Posterior vena cava (tissue), 2 donors: ENCODE measurements at regions not wholly inside any gene's neighbourhood (a gene's known extent, or its start where the extent isn't known, plus 50 kb on each side); places are given as distances from the start of the nearest gene placed in this dataset.
"Not testable (repeated sequence)": the region's sequence is repeated elsewhere in the genome, so short reads cannot be mapped to it uniquely, and the experiment has no call there.

Experiments
- DNase-seq: peaks from one replicate; pipeline ENCODE4 v3.0.0-alpha.2; 2020; ENCODE audit warnings: low spot score
- intact Hi-C, 2 donors: fragments of 100-400 bp; cut with DNase I; formaldehyde crosslinking; loops; one replicate each; pipeline versions ENCODE4 v1.14.1 to v1.14.2; 2022 to 2023
- donor health status: DM: yes; HTN: yes; CAD: no.
- donor health status: DM: yes; HTN: yes; CAD: no.

GRCh38 chr14:49052521-49052920, 533.7 kb downstream of the RPS29 start:
- intact Hi-C loops: no loop called here
- no peak for DNase-seq

- intact Hi-C loops: no loop called here
- DNase-seq: no peak
Measured at GRCh38 chr14:49051328-49052060, 534.7 kb downstream of the RPS29 start.

- intact Hi-C loops: no loop called here
- DNase-seq: no peak
Measured at GRCh38 chr14:49050822-49051221, 535.4 kb downstream of the RPS29 start.

- intact Hi-C loops: no loop called here
- no peak for DNase-seq
Measured at GRCh38 chr14:49049711-49050110, 536.5 kb downstream of the RPS29 start.

GRCh38 chr14:49044981-49045380, 541.2 kb downstream of the RPS29 start:
- no peak for DNase-seq
- intact Hi-C loops: no loop called here

- intact Hi-C loops: no loop called here
Measured at GRCh38 chr14:49036984-49037516, 549.1 kb downstream of the RPS29 start.

GRCh38 chr14:49036266-49036665, 549.9 kb downstream of the RPS29 start:
- intact Hi-C loops: no loop called here
- DNase-seq: no peak

More at GRCh38 chr14:49036984-49037516, 549.1 kb downstream of the RPS29 start:
- DNase-seq: no peak

GRCh38 chr14:49033131-49033530, 553.0 kb downstream of the RPS29 start:
- DNase-seq: no peak
- intact Hi-C loops: no loop called here

- intact Hi-C loops, DNase-seq: not testable (repeated sequence)
Measured at GRCh38 chr14:49031710-49032109, 554.5 kb downstream of the RPS29 start.

- no peak for DNase-seq
- intact Hi-C loops: no loop called here
Measured at GRCh38 chr14:49019467-49020115, 566.6 kb downstream of the RPS29 start.

- DNase-seq: no peak
- intact Hi-C loops: no loop called here
Measured at GRCh38 chr14:49017447-49017846, 568.7 kb downstream of the RPS29 start.

GRCh38 chr14:49016381-49016780, 569.8 kb downstream of the RPS29 start:
- DNase-seq: no peak
- intact Hi-C loops: no loop called here

GRCh38 chr14:49014476-49014875, 571.7 kb downstream of the RPS29 start:
- DNase-seq: no peak
- intact Hi-C loops: no loop called here

- intact Hi-C loops: no loop called here
- DNase-seq: no peak
Measured at GRCh38 chr14:49008363-49008762, 577.8 kb downstream of the RPS29 start.

- DNase-seq: no peak
- intact Hi-C loops: no loop called here
Measured at GRCh38 chr14:48991141-48991540, 595.0 kb downstream of the RPS29 start.

GRCh38 chr14:48983351-48983888, 602.8 kb downstream of the RPS29 start:
- DNase-seq: no peak
- intact Hi-C loops: no loop called here

GRCh38 chr14:48974994-48975393, 611.2 kb downstream of the RPS29 start:
- intact Hi-C loops: loop anchor here in 1 of 2 donors (5.0 kb wide), 1 partner anchor 512 kb away; no protein-coding TSS in a partner anchor
- DNase-seq: no peak

- intact Hi-C loops: loop anchor here in 1 of 2 donors (5.0 kb wide), 1 partner anchor 514 kb away; no protein-coding TSS in a partner anchor
- DNase-seq: no peak
Measured at GRCh38 chr14:48973151-48973550, 613.0 kb downstream of the RPS29 start.

GRCh38 chr14:48970943-48971342, 615.2 kb downstream of the RPS29 start:
- intact Hi-C loops: loop anchor here in 1 of 2 donors (5.0 kb wide), 1 partner anchor 516 kb away; no protein-coding TSS in a partner anchor
- DNase-seq: no peak

GRCh38 chr14:48967419-48967818, 618.8 kb downstream of the RPS29 start:
- DNase-seq: no peak

More at GRCh38 chr14:48967419-48967818, 618.8 kb downstream of the RPS29 start:
- intact Hi-C loops: no loop called here
